ENCODE measurements at regions not wholly inside any gene's neighbourhood (a gene's known extent, or its start where the extent isn't known, plus 50 kb on each side); places are given as distances from the start of the nearest gene placed in this dataset.

DNA sequence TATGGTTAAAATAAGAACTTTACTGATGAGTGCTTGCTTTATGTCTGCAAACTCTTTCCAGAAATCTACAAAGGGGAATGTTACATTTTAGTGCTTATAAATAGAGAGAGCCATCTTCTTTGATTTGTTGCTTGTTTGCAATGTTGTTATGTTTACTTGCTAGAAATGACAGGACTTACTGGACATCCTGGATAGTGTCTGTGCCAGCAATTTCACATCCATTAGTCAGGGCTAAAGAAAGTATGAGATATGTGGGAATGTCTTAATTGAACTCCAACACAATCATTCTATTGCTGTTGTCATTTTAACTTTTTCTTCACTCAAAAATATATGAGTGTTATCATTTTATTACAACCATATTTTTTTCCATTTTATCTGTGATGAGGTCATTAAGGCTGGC is 453.2 kb downstream of the TNS3 start:
- intact Hi-C loops (cut with DNase I) = no loop called here
- Histone ChIP-seq H3K27ac (no peak overlapping the region), H3K9me3 (replicated peaks in 1 of 3) (no peaks in the 10 kb centered on the region), H3K27me3 (no peaks in the 10 kb centered on the region), H3K36me3 (replicated peaks in 1 of 2) (no peaks in the 10 kb centered on the region), H3K4me3 (no peak overlapping the region), H3K4me1 (replicated peaks in 1 of 2) (no peaks in the 10 kb centered on the region)
- no peak for DNase-seq
- no peak for TF ChIP-seq POLR2A (IDR thresholded peaks at IDR 0.05)
- TF ChIP-seq, protein P1, sequence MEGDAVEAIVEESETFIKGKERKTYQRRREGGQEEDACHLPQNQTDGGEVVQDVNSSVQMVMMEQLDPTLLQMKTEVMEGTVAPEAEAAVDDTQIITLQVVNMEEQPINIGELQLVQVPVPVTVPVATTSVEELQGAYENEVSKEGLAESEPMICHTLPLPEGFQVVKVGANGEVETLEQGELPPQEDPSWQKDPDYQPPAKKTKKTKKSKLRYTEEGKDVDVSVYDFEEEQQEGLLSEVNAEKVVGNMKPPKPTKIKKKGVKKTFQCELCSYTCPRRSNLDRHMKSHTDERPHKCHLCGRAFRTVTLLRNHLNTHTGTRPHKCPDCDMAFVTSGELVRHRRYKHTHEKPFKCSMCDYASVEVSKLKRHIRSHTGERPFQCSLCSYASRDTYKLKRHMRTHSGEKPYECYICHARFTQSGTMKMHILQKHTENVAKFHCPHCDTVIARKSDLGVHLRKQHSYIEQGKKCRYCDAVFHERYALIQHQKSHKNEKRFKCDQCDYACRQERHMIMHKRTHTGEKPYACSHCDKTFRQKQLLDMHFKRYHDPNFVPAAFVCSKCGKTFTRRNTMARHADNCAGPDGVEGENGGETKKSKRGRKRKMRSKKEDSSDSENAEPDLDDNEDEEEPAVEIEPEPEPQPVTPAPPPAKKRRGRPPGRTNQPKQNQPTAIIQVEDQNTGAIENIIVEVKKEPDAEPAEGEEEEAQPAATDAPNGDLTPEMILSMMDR (IDR thresholded peaks at IDR 0.05) = no peak

DNA sequence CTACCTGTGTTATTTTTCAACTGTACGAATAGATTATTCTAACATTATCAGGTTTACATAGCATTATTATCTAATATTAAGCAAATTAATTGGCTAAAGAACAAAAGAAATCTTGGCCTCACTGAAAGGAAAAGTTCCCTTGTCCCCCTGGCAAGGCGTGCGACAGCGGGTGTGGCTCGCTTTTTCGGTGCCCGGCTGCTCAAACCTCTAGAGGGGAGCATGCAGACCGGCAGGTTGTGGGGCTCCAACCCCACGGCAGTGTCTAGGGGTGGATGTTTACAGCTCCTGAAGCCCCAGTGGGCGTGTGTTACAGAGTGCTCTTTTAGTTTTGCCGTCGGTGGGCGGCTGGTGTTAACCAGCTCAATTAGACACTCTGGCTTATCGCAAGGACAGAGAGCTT is 456.4 kb downstream of the TNS3 start:
- H3K9me3 ChIP-seq (replicated peaks in 1 of 3) = no peaks in the 10 kb centered on the region
- H3K36me3 ChIP-seq (replicated peaks in 1 of 2) = no peaks in the 10 kb centered on the region
- intact Hi-C loops (cut with DNase I) = no loop called here
- no peak overlapping the region for H3K27ac ChIP-seq
- no peaks in the 10 kb centered on the region for H3K4me1 ChIP-seq (replicated peaks in 1 of 2)
- no peaks in the 10 kb centered on the region for H3K27me3 ChIP-seq
- no peak for DNase-seq
- TF ChIP-seq, protein P1 (IDR thresholded peaks at IDR 0.05) = no peak
- no peak for TF ChIP-seq POLR2A (IDR thresholded peaks at IDR 0.05)
- H3K4me3 ChIP-seq = no peak overlapping the region
- WGBS, 4 donors = 92 to 94% (median 93%) methylated on average over 11 to 14 of the region's 14 CpGs

DNA sequence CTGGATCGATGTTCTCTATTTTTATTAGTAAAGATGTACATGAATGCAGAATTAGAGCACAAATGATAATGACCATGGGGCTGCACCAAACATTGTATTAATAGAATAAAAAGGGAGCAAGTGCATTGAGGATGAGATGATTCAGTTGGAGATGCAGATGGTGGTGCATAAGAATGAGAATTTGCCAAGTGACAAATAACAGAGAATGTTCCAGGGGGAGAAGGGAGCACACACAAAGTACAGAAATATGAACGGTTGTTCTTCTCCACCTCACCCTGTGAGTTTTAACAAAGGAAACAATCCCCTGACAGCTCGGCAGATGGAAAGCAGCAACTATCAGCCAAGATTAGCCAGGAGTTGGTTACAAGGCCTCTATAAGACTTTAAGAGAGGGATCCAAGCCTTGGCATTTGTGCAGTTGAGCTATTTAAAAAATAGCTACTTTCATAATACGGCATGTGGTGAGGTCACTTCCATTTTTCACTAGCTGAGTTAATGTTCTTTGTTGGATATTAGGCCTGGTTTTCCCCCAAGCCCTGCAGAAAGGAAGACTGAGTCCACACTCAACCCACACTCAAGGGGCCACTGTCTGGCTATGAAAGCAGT is 462.5 kb downstream of the TNS3 start:
- no peak for DNase-seq
- 68 to 82% (median 79%) methylated on average over 4 of the region's 4 CpGs for WGBS, 4 donors

DNA sequence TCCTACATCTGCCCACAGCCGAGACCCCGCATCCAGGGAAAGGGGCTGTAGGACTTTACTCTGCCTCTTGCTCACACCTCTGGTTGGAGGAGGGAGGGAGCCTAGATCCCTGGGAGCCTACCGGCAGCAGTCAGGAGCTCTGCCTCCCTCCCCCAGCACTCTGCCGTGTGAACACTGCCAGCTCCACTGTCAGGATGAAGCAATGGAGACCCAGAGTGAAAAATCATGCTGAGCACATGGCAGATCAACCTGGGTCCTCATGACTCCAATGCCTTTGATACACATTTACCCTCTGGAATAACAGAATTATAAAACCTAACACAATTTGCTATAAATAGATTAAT is 477.7 kb downstream of the TNS3 start:
- 48 to 80% (median 71%) methylated on average over 4 of the region's 4 CpGs for WGBS, 4 donors
- intact Hi-C loops (cut with DNase I) = no loop called here

More for the DNA sequence above, 462.5 kb downstream of the TNS3 start:
- H3K9me3 ChIP-seq (replicated peaks in 1 of 3) = no peaks in the 10 kb centered on the region
- TF ChIP-seq, protein P1 (IDR thresholded peaks at IDR 0.05) = no peak
- TF ChIP-seq POLR2A (IDR thresholded peaks at IDR 0.05) = no peak
- no peaks in the 10 kb centered on the region for H3K36me3 ChIP-seq (replicated peaks in 1 of 2)
- no peak overlapping the region for H3K27ac ChIP-seq
- no peak overlapping the region for H3K4me3 ChIP-seq
- H3K27me3 ChIP-seq = no peaks in the 10 kb centered on the region
- H3K4me1 ChIP-seq (replicated peaks in 1 of 2) = no peaks in the 10 kb centered on the region
- intact Hi-C loops (cut with DNase I) = no loop called here

More for the DNA sequence above, 477.7 kb downstream of the TNS3 start:
- TF ChIP-seq, protein P1 (IDR thresholded peaks at IDR 0.05) = no peak
- TF ChIP-seq POLR2A (IDR thresholded peaks at IDR 0.05) = no peak
- Histone ChIP-seq H3K27ac (no peak overlapping the region), H3K27me3 (no peaks in the 10 kb centered on the region), H3K9me3 (replicated peaks in 1 of 3) (no peaks in the 10 kb centered on the region), H3K4me1 (replicated peaks in 1 of 2) (no peaks in the 10 kb centered on the region), H3K36me3 (replicated peaks in 1 of 2) (no peaks in the 10 kb centered on the region), H3K4me3 (no peak overlapping the region)
- no peak for DNase-seq

Data from adrenal gland (tissue), 9 donors.